GM12892 (cell line): ENCODE measurements at regions not wholly inside any gene's neighbourhood (a gene's known extent, or its start where the extent isn't known, plus 50 kb on each side); places are given as distances from the start of the nearest gene placed in this dataset.

Experiments used
- POLR2A ChIP-seq: IDR thresholded peaks from 2 replicates; pipeline ENCODE4 v1.6.1; 2011; ENCODE audit warnings: low read depth, low read length, control low read depth
- POLR2AphosphoS5 ChIP-seq: IDR thresholded peaks from 2 replicates; pipeline ENCODE4 v1.6.1; 2011; ENCODE audit warnings: low read depth, low read length, control low read depth

DNA sequence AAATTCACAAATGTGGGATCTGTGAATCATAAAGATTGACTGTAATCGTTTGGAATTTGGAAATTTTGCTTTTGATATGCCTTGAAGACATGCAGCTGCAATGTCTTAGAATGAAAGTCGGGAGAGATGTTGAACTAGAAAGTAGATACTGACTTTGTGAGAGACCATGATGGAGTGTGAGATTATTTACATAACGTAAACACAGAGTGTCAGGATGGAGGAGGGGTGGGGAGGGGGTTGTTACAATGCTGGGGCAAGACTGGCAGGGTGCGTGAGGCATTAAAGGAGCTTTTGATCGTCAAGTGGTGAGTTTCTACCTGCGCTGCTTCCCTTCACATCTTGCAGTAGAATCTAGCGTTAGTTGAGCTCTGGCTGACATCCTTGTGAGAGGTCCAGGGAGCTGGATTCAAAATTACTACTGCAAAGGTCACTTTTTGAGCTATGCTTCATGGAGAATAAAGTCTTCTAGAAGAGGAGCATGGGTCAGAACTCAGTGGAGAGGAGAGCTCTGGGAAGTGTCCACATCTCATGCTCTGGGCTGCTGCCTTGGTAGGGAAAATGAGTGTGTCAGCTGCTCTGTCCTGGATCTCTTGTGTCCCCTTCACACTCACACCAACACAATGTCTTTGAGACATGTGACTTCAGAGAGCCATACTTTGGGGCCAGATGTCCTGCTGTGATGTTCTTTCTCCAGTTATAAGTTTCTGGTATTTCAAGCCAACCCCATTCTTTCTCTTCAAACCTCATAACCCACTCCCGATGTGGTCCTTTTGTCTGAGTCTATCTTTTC, 105.2 kb upstream of the CITED2 start:
- TF ChIP-seq POLR2A (no peak), POLR2AphosphoS5 (no peak)
